Gastrocnemius medialis (tissue), 4 donors: ENCODE measurements at regions not wholly inside any gene's neighbourhood (a gene's known extent, or its start where the extent isn't known, plus 50 kb on each side); places are given as distances from the start of the nearest gene placed in this dataset.

Experiments used
- ATAC-seq, 2 donors: fragments of 150-250 bp; one replicate each; pipeline ENCODE4 v1.9.1; 2016
- DNase-seq, 2 donors: peaks; one replicate each; pipeline ENCODE4 v3.0.0-alpha.2; 2019
- H3K27ac ChIP-seq, 4 donors: fragments of 200-600 bp; sonication (generic); 1 replicate in 1 of 4; 2 replicates in 3 of 4; pipeline ENCODE4 v1.5.1; 2016 to 2018; ENCODE audit warnings: mild to moderate bottlenecking in 2 of 4, moderate library complexity in 1 of 4
- H3K27me3 ChIP-seq, 3 donors: fragments of 200-600 bp; sonication (generic) in 2 of 3; 1 replicate in 1 of 3; 2 replicates in 2 of 3; pipeline versions ENCODE4 v1.5.1 to v1.6.0; 2016 to 2019; ENCODE audit warnings: mild to moderate bottlenecking in 1 of 3, moderate library complexity in 1 of 3
- H3K36me3 ChIP-seq, 2 donors: fragments of 200-600 bp; sonication (generic) in 1 of 2; one replicate each; pipeline ENCODE4 v1.5.1; 2017 to 2018
- H3K4me1 ChIP-seq, 2 donors: fragments of 200-600 bp; sonication (generic) in 1 of 2; one replicate each; pipeline ENCODE4 v1.5.1; 2016 to 2017; ENCODE audit warnings: mild to moderate bottlenecking in 2 of 2
- H3K4me3 ChIP-seq, 4 donors: fragments of 200-600 bp; sonication (generic) in 3 of 4; 1 replicate in 1 of 4; 2 replicates in 3 of 4; pipeline ENCODE4 v1.5.1; 2016 to 2019; ENCODE audit warnings: mild to moderate bottlenecking in 2 of 4
- H3K9me3 ChIP-seq, 3 donors: fragments of 200-600 bp; sonication (generic) in 2 of 3; 1 replicate in 1 of 3; 2 replicates in 2 of 3; pipeline ENCODE4 v1.5.1; 2016 to 2019
- CTCF ChIP-seq, 5 experiments: fragments of 450-650 bp in 3 of 5; fragments of 200-600 bp in 2 of 5; sonication (generic) in 2 of 5; IDR thresholded peaks in 4 of 5; conservative IDR thresholded peaks in 1 of 5; 1 replicate in 4 of 5; 2 replicates in 1 of 5; pipeline ENCODE4 v1.5.1; 2016 to 2019; ENCODE audit warnings: antibody characterized with exemption in 5 of 5, mild to moderate bottlenecking in 3 of 5, moderate library complexity in 3 of 5
- POLR2A ChIP-seq, 2 donors: fragments of 450-650 bp; IDR thresholded peaks; one replicate each; pipeline ENCODE4 v1.6.1; 2017; ENCODE audit warnings: antibody characterized with exemption in 2 of 2, mild to moderate bottlenecking in 2 of 2, moderate library complexity in 2 of 2
- in situ Hi-C, 4 donors: fragments of 200-750 bp; cut with MboI; loops; one replicate each; pipeline versions ENCODE4 v1.15.0 to v1.8.0; 2017; ENCODE audit warnings: low sequenced_read_pairs in 4 of 4
- intact Hi-C: fragments of 100-400 bp; cut with DNase I; formaldehyde crosslinking; loops from one replicate; pipeline ENCODE4 v1.15.1; 2023; ENCODE audit warnings: low total_unique reads

- peaks cover 4 to 34% (median 17%) of the 10 kb centered on the region in 3 donors for H3K27me3 ChIP-seq
- H3K9me3 ChIP-seq = no peaks in the 10 kb centered on the region
- H3K4me3 ChIP-seq = no peak overlapping the region
- DNase-seq (no peak), ATAC-seq (no peak)
- H3K36me3 ChIP-seq = no peaks in the 10 kb centered on the region
- no peaks in the 10 kb centered on the region for H3K4me1 ChIP-seq
- TF ChIP-seq CTCF (IDR thresholded peaks at IDR 0.05 in 4 of 5, conservative IDR thresholded peaks at IDR 0.05 in 1 of 5) = no peak
- TF ChIP-seq POLR2A (IDR thresholded peaks at IDR 0.05) = no peak
- H3K27ac ChIP-seq = no peak overlapping the region
- intact Hi-C loops = no loop called here
- in situ Hi-C loops = no loop called here
Observed at GRCh38 chr2:239778042-239778851, 246.9 kb downstream of the NDUFA10 start.

- in situ Hi-C loops (no loop called here), intact Hi-C loops (no loop called here)
- no peak for ATAC-seq
- no peak overlapping the region for H3K4me3 ChIP-seq
- no peaks in the 10 kb centered on the region for H3K36me3 ChIP-seq
- DNase-seq = no peak
- peaks cover 4 to 34% (median 17%) of the 10 kb centered on the region in 3 donors for H3K27me3 ChIP-seq
- no peaks in the 10 kb centered on the region for H3K4me1 ChIP-seq
- H3K9me3 ChIP-seq = no peaks in the 10 kb centered on the region
- no peak for TF ChIP-seq POLR2A (IDR thresholded peaks at IDR 0.05)
- no peak for TF ChIP-seq CTCF (IDR thresholded peaks at IDR 0.05 in 4 of 5, conservative IDR thresholded peaks at IDR 0.05 in 1 of 5)
- no peak overlapping the region for H3K27ac ChIP-seq
Observed at GRCh38 chr2:239777219-239777618, 247.9 kb downstream of the NDUFA10 start.

GRCh38 chr2:239776436-239777005, 248.6 kb downstream of the NDUFA10 start:
- in situ Hi-C loops = no loop called here

GRCh38 chr2:239775623-239776435, 249.3 kb downstream of the NDUFA10 start:
- H3K9me3 ChIP-seq = peaks cover 0 to 7% (median 0%) of the 10 kb centered on the region in 3 donors
- intact Hi-C loops = no loop called here
- H3K4me3 ChIP-seq = no peak overlapping the region
- H3K27ac ChIP-seq = no peak overlapping the region
- H3K27me3 ChIP-seq = peaks cover 4 to 34% (median 17%) of the 10 kb centered on the region in 3 donors
- H3K36me3 ChIP-seq = no peaks in the 10 kb centered on the region
- in situ Hi-C loops = no loop called here
- no peak for DNase-seq
- ATAC-seq = no peak
- TF ChIP-seq POLR2A (IDR thresholded peaks at IDR 0.05) = no peak
- TF ChIP-seq CTCF (IDR thresholded peaks at IDR 0.05 in 4 of 5, conservative IDR thresholded peaks at IDR 0.05 in 1 of 5) = no peak
- H3K4me1 ChIP-seq = no peaks in the 10 kb centered on the region

More at GRCh38 chr2:239776436-239777005, 248.6 kb downstream of the NDUFA10 start:
- DNase-seq = no peak
- intact Hi-C loops = no loop called here
- Histone ChIP-seq H3K9me3 (peaks cover 0 to 4% (median 0%) of the 10 kb centered on the region in 3 donors), H3K4me1 (no peaks in the 10 kb centered on the region), H3K4me3 (no peak overlapping the region), H3K36me3 (no peaks in the 10 kb centered on the region), H3K27me3 (peaks cover 4 to 34% (median 17%) of the 10 kb centered on the region in 3 donors), H3K27ac (no peak overlapping the region)
- ATAC-seq = no peak
- TF ChIP-seq POLR2A (IDR thresholded peaks at IDR 0.05) = no peak
- no peak for TF ChIP-seq CTCF (IDR thresholded peaks at IDR 0.05 in 4 of 5, conservative IDR thresholded peaks at IDR 0.05 in 1 of 5)
